Endometrial microvascular endothelial cells (primary cell): ENCODE measurements at regions not wholly inside any gene's neighbourhood (a gene's known extent, or its start where the extent isn't known, plus 50 kb on each side); places are given as distances from the start of the nearest gene placed in this dataset.
"Not testable (repeated sequence)": the region's sequence is repeated elsewhere in the genome, so short reads cannot be mapped to it uniquely, and the experiment has no call there.

Source experiments
- in situ Hi-C: cut with HindIII; loops from 2 replicates; pipeline ENCODE4 v1.10.0; 2017; ENCODE audit warnings: low sequenced_read_pairs, low pct_unique_long_range_greater_than_20kb; ENCODE audit errors: inconsistent ontology term

- in situ Hi-C loops: loop anchor here (25.0 kb wide), 1 partner anchor 943 kb away; no protein-coding TSS in a partner anchor
Measured at GRCh38 chr5:164505791-164506190, 1000.4 kb downstream of the MAT2B start.

GRCh38 chr5:164518067-164518740 is 1012.8 kb downstream of the MAT2B start:
- in situ Hi-C loops: loop anchor here (25.0 kb wide), 1 partner anchor 956 kb away; no protein-coding TSS in a partner anchor

- in situ Hi-C loops: loop anchor here (25.0 kb wide), 1 partner anchor 956 kb away; no protein-coding TSS in a partner anchor
Measured at GRCh38 chr5:164518741-164519080, 1013.3 kb downstream of the MAT2B start.

GRCh38 chr5:164532235-164532900 is 1026.9 kb downstream of the MAT2B start:
- in situ Hi-C loops: no loop called here

GRCh38 chr5:164533426-164533825 is 1028.0 kb downstream of the MAT2B start:
- in situ Hi-C loops: not testable (repeated sequence)

- in situ Hi-C loops: no loop called here
Measured at GRCh38 chr5:164540174-164540573, 1034.8 kb downstream of the MAT2B start.

GRCh38 chr5:164545507-164545906 is 1040.1 kb downstream of the MAT2B start:
- in situ Hi-C loops: no loop called here

GRCh38 chr5:164553851-164554250 is 1048.4 kb downstream of the MAT2B start:
- in situ Hi-C loops: no loop called here

- in situ Hi-C loops: no loop called here
Measured at GRCh38 chr5:164555809-164556208, 1050.4 kb downstream of the MAT2B start.

GRCh38 chr5:164560216-164560615 is 1054.8 kb downstream of the MAT2B start:
- in situ Hi-C loops: no loop called here

- in situ Hi-C loops: no loop called here
Measured at GRCh38 chr5:164561933-164562872, 1056.8 kb downstream of the MAT2B start.

GRCh38 chr5:164563370-164563769 is 1058.0 kb downstream of the MAT2B start:
- in situ Hi-C loops: no loop called here

GRCh38 chr5:164573397-164573796 is 1068.0 kb downstream of the MAT2B start:
- in situ Hi-C loops: no loop called here

GRCh38 chr5:164577201-164577600 is 1071.8 kb downstream of the MAT2B start:
- in situ Hi-C loops: no loop called here

GRCh38 chr5:164577742-164578141 is 1072.3 kb downstream of the MAT2B start:
- in situ Hi-C loops: no loop called here

- in situ Hi-C loops: no loop called here
Measured at GRCh38 chr5:164578401-164578800, 1073.0 kb downstream of the MAT2B start.

- in situ Hi-C loops: no loop called here
Measured at GRCh38 chr5:164578911-164579310, 1073.5 kb downstream of the MAT2B start.

- in situ Hi-C loops: no loop called here
Measured at GRCh38 chr5:164580155-164580554, 1074.7 kb downstream of the MAT2B start.

- in situ Hi-C loops: no loop called here
Measured at GRCh38 chr5:164581889-164582288, 1076.5 kb downstream of the MAT2B start.
